HUES48 (cell line): ENCODE measurements at regions not wholly inside any gene's neighbourhood (a gene's known extent, or its start where the extent isn't known, plus 50 kb on each side); places are given as distances from the start of the nearest gene placed in this dataset.

ENCODE experiments used
- H3K27ac ChIP-seq: one replicate; pipeline ENCODE4 v1.7.0; 2013; ENCODE audit warnings: low read depth, low read length, inconsistent platforms
- H3K27me3 ChIP-seq: 2 replicates; pipeline ENCODE4 v1.6.1; 2013; ENCODE audit warnings: mild to moderate bottlenecking, low read length; ENCODE audit not compliant: control insufficient read depth, insufficient read depth
- H3K36me3 ChIP-seq: 2 replicates; pipeline ENCODE4 v1.6.1; 2013; ENCODE audit warnings: low read length; ENCODE audit not compliant: control insufficient read depth, insufficient read depth
- H3K4me1 ChIP-seq: 2 replicates; pipeline ENCODE4 v1.6.1; 2013; ENCODE audit warnings: mild to moderate bottlenecking, low read length; ENCODE audit not compliant: control insufficient read depth, insufficient read depth
- H3K4me3 ChIP-seq: 2 replicates; pipeline ENCODE4 v1.5.1; 2013; ENCODE audit warnings: mild to moderate bottlenecking, low read depth, low read length
- H3K9ac ChIP-seq: 2 replicates; pipeline ENCODE4 v1.6.1; 2013; ENCODE audit warnings: mild to moderate bottlenecking, low read depth, low read length, moderate library complexity
- H3K9me3 ChIP-seq: 2 replicates; pipeline ENCODE4 v1.6.1; 2013; ENCODE audit warnings: low read length; ENCODE audit not compliant: control insufficient read depth, insufficient read depth

GRCh38 chr15:38720893-38721567 is 156.4 kb upstream of the RASGRP1 start:
- Histone ChIP-seq H3K27ac (no peak overlapping the region), H3K4me1 (no peaks in the 10 kb centered on the region)

GRCh38 chr15:38721568-38721945 is 156.9 kb upstream of the RASGRP1 start:
- H3K4me1 ChIP-seq = no peaks in the 10 kb centered on the region
- no peak overlapping the region for H3K27ac ChIP-seq
- H3K36me3 ChIP-seq = no peaks in the 10 kb centered on the region
- no peak overlapping the region for H3K4me3 ChIP-seq
- no peaks in the 10 kb centered on the region for H3K27me3 ChIP-seq
- no peaks in the 10 kb centered on the region for H3K9me3 ChIP-seq
- H3K9ac ChIP-seq = no peak overlapping the region

More at GRCh38 chr15:38720893-38721567, 156.4 kb upstream of the RASGRP1 start:
- Histone ChIP-seq H3K4me3 (no peak overlapping the region), H3K36me3 (no peaks in the 10 kb centered on the region), H3K9ac (no peak overlapping the region), H3K27me3 (no peaks in the 10 kb centered on the region), H3K9me3 (no peaks in the 10 kb centered on the region)

GRCh38 chr15:38722236-38722635 is 157.6 kb upstream of the RASGRP1 start:
- no peak overlapping the region for H3K4me3 ChIP-seq
- H3K9ac ChIP-seq = no peak overlapping the region
- H3K27ac ChIP-seq = no peak overlapping the region
- no peaks in the 10 kb centered on the region for H3K27me3 ChIP-seq
- H3K9me3 ChIP-seq = no peaks in the 10 kb centered on the region
- no peaks in the 10 kb centered on the region for H3K36me3 ChIP-seq
- H3K4me1 ChIP-seq = no peaks in the 10 kb centered on the region

- H3K36me3 ChIP-seq = no peaks in the 10 kb centered on the region
- no peak overlapping the region for H3K4me3 ChIP-seq
- no peaks in the 10 kb centered on the region for H3K27me3 ChIP-seq
- H3K27ac ChIP-seq = no peak overlapping the region
- no peaks in the 10 kb centered on the region for H3K9me3 ChIP-seq
- no peak overlapping the region for H3K9ac ChIP-seq
- no peaks in the 10 kb centered on the region for H3K4me1 ChIP-seq
Measured at GRCh38 chr15:38724827-38725226, 160.2 kb upstream of the RASGRP1 start.

GRCh38 chr15:38726187-38726586 is 161.6 kb upstream of the RASGRP1 start:
- H3K36me3 ChIP-seq = no peaks in the 10 kb centered on the region
- no peak overlapping the region for H3K9ac ChIP-seq
- no peak overlapping the region for H3K27ac ChIP-seq
- H3K9me3 ChIP-seq = no peaks in the 10 kb centered on the region
- H3K27me3 ChIP-seq = no peaks in the 10 kb centered on the region
- no peaks in the 10 kb centered on the region for H3K4me1 ChIP-seq
- H3K4me3 ChIP-seq = no peak overlapping the region

GRCh38 chr15:38733331-38733730 is 168.7 kb upstream of the RASGRP1 start:
- H3K9me3 ChIP-seq = no peaks in the 10 kb centered on the region
- no peak overlapping the region for H3K9ac ChIP-seq

GRCh38 chr15:38740206-38740605 is 175.6 kb upstream of the RASGRP1 start:
- H3K9ac ChIP-seq = no peak overlapping the region
- no peak overlapping the region for H3K4me3 ChIP-seq
- no peaks in the 10 kb centered on the region for H3K4me1 ChIP-seq
- H3K9me3 ChIP-seq = no peaks in the 10 kb centered on the region
- no peaks in the 10 kb centered on the region for H3K36me3 ChIP-seq
- no peak overlapping the region for H3K27ac ChIP-seq
- no peaks in the 10 kb centered on the region for H3K27me3 ChIP-seq

More at GRCh38 chr15:38733331-38733730, 168.7 kb upstream of the RASGRP1 start:
- no peaks in the 10 kb centered on the region for H3K36me3 ChIP-seq
- H3K4me3 ChIP-seq = no peak overlapping the region
- H3K27ac ChIP-seq = no peak overlapping the region
- H3K27me3 ChIP-seq = no peaks in the 10 kb centered on the region
- H3K4me1 ChIP-seq = no peaks in the 10 kb centered on the region

- no peak overlapping the region for H3K4me3 ChIP-seq
- H3K9me3 ChIP-seq = no peaks in the 10 kb centered on the region
- no peaks in the 10 kb centered on the region for H3K4me1 ChIP-seq
- H3K36me3 ChIP-seq = no peaks in the 10 kb centered on the region
- H3K27ac ChIP-seq = no peak overlapping the region
- no peak overlapping the region for H3K9ac ChIP-seq
- no peaks in the 10 kb centered on the region for H3K27me3 ChIP-seq
Measured at GRCh38 chr15:38743147-38743546, 178.5 kb upstream of the RASGRP1 start.

- H3K4me1 ChIP-seq = no peaks in the 10 kb centered on the region
- no peaks in the 10 kb centered on the region for H3K27me3 ChIP-seq
- no peaks in the 10 kb centered on the region for H3K9me3 ChIP-seq
- H3K4me3 ChIP-seq = no peak overlapping the region
- H3K27ac ChIP-seq = no peak overlapping the region
- H3K36me3 ChIP-seq = no peaks in the 10 kb centered on the region
- no peak overlapping the region for H3K9ac ChIP-seq
Measured at GRCh38 chr15:38745126-38745525, 180.5 kb upstream of the RASGRP1 start.

- H3K4me1 ChIP-seq = no peaks in the 10 kb centered on the region
- no peaks in the 10 kb centered on the region for H3K36me3 ChIP-seq
- H3K9me3 ChIP-seq = no peaks in the 10 kb centered on the region
- H3K27me3 ChIP-seq = no peaks in the 10 kb centered on the region
- no peak overlapping the region for H3K9ac ChIP-seq
- H3K4me3 ChIP-seq = no peak overlapping the region
- H3K27ac ChIP-seq = no peak overlapping the region
Measured at GRCh38 chr15:38745626-38746025, 181.0 kb upstream of the RASGRP1 start.

GRCh38 chr15:38746211-38746610 is 181.6 kb upstream of the RASGRP1 start:
- no peak overlapping the region for H3K9ac ChIP-seq
- H3K27me3 ChIP-seq = no peaks in the 10 kb centered on the region
- H3K4me1 ChIP-seq = no peaks in the 10 kb centered on the region
- no peak overlapping the region for H3K4me3 ChIP-seq
- no peak overlapping the region for H3K27ac ChIP-seq
- H3K9me3 ChIP-seq = no peaks in the 10 kb centered on the region
- H3K36me3 ChIP-seq = no peaks in the 10 kb centered on the region
